ENCODE measurements at regions not wholly inside any gene's neighbourhood (a gene's known extent, or its start where the extent isn't known, plus 50 kb on each side); places are given as distances from the start of the nearest gene placed in this dataset.

DNA sequence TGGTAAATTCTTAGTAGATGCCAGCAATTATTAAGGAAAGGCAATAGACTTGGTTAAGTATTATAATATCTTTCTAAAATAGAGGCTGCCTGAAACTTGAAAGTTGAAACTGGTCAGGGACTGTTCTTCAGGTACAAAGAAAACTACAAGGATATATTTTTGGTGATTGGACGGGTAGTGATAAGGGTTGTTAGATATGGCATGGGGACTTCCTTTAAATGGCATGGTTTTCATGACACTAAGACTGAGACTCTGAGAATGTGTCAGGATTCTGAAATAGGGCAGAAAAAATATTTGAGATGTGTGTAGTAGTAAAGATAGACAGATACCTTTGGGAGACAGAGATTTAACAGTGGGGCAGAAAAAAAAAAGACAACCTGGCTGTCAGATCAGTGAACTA is 108.4 kb upstream of the SLC5A12 start (continued):
- TF ChIP-seq POLR2AphosphoS5 (IDR thresholded peaks at IDR 0.05; ENCODE audit: low read depth, low read length) (no peak), SP1 (IDR thresholded peaks at IDR 0.05; ENCODE audit: low read depth) (no peak)
- TF ChIP-seq, protein P1, sequence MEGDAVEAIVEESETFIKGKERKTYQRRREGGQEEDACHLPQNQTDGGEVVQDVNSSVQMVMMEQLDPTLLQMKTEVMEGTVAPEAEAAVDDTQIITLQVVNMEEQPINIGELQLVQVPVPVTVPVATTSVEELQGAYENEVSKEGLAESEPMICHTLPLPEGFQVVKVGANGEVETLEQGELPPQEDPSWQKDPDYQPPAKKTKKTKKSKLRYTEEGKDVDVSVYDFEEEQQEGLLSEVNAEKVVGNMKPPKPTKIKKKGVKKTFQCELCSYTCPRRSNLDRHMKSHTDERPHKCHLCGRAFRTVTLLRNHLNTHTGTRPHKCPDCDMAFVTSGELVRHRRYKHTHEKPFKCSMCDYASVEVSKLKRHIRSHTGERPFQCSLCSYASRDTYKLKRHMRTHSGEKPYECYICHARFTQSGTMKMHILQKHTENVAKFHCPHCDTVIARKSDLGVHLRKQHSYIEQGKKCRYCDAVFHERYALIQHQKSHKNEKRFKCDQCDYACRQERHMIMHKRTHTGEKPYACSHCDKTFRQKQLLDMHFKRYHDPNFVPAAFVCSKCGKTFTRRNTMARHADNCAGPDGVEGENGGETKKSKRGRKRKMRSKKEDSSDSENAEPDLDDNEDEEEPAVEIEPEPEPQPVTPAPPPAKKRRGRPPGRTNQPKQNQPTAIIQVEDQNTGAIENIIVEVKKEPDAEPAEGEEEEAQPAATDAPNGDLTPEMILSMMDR (IDR thresholded peaks at IDR 0.05 in 2 of 3, conservative IDR thresholded peaks at IDR 0.05 in 1 of 3; ENCODE audit: borderline replicate concordance in 1 of 3, insufficient read depth in 1 of 3, low read depth in 2 of 3, low read length in 2 of 3) = no peak

DNA sequence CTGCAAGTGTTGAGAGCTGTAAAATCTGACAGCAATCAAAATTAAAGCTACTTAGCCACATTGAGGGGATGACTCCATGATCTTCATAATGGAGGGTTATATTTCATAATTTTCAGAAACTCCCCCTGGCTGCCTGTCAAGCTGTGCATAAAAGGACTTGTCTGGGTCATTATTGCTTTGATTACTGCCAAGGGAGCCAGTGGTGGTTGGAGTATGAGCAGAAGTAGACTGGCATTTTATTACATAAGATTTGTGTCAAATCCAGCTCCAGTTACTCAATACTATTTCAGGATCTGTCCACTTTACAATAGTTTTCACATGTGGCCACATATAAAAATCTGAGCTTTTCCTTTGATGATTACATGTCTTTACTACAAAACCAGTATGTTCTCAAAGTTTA is 108.9 kb upstream of the SLC5A12 start:
- Histone ChIP-seq H3K79me2 (ENCODE audit: insufficient read depth, low read length) (no peaks in the 10 kb centered on the region), H3K9ac (ENCODE audit: low read length) (no peak overlapping the region), H3K4me3 (replicated peaks in 1 of 2; ENCODE audit: low read depth in 1 of 2, low read length in 2 of 2) (no peak overlapping the region), H4K20me1 (ENCODE audit: insufficient read depth) (no peaks in the 10 kb centered on the region), H2AFZ (ENCODE audit: low read depth, low read length, poor library complexity, severe bottlenecking) (no peak overlapping the region), H3K4me2 (ENCODE audit: low read length) (no peak overlapping the region), H3K9me3 (ENCODE audit: control insufficient read depth in 1 of 2, insufficient read depth in 1 of 2, low read depth in 1 of 2, low read length in 2 of 2) (no peaks in the 10 kb centered on the region; a peak in 2 of 4 replicates), H3K4me1 (ENCODE audit: control insufficient read depth in 1 of 2, insufficient read depth in 2 of 2, low read length in 2 of 2) (no peaks in the 10 kb centered on the region), H3K27ac (ENCODE audit: low read depth, low read length) (no peak overlapping the region), H3K27me3 (ENCODE audit: insufficient read depth, low read length) (no peaks in the 10 kb centered on the region), H3K9me2 (ENCODE audit: insufficient read depth) (no peaks in the 10 kb centered on the region), H3K36me3 (ENCODE audit: control insufficient read depth in 1 of 2, insufficient read depth in 2 of 2, low read length in 2 of 2) (no peaks in the 10 kb centered on the region; a peak in 1 of 4 replicates)
- ATAC-seq = no peak
- ChIA-PET POLR2A (no interaction called here), RAD21 (ENCODE audit: low non-redundant PET in 1 of 2, low total read pairs in 2 of 2, uncharacterized antibody in 2 of 2, unreplicated experiment in 2 of 2) (no interaction called here), CTCF (no interaction called here)
- intact Hi-C loops (cut with micrococcal nuclease) = no loop called here
- BruUV-seq (replicated peaks) = no TSS peak
- no peak for DNase-seq (ENCODE audit: low read depth, low spot score)
- TF ChIP-seq SP1 (IDR thresholded peaks at IDR 0.05; ENCODE audit: low read depth) (no peak), SIN3A (IDR thresholded peaks at IDR 0.05; ENCODE audit: low read depth) (no peak), EZH2 (IDR thresholded peaks at IDR 0.05) (no peak), ZFX (IDR thresholded peaks at IDR 0.05) (no peak), POLR2A (IDR thresholded peaks at IDR 0.05; ENCODE audit: borderline replicate concordance, extremely low read depth, insufficient read depth, insufficient read length) (no peak), TCF7L2 (IDR thresholded peaks at IDR 0.05; ENCODE audit: borderline replicate concordance, extremely low read depth, insufficient read depth, insufficient read length) (no peak), CEBPB (IDR thresholded peaks at IDR 0.05; ENCODE audit: low read depth) (no peak), POLR2AphosphoS5 (IDR thresholded peaks at IDR 0.05; ENCODE audit: low read depth, low read length) (no peak), SRF (IDR thresholded peaks at IDR 0.05; ENCODE audit: low read depth) (no peak), JUND (IDR thresholded peaks at IDR 0.05) (no peak), RAD21 (IDR thresholded peaks at IDR 0.05; ENCODE audit: low read depth) (no peak), EGR1 (IDR thresholded peaks at IDR 0.05; ENCODE audit: low read depth) (no peak)
- TF ChIP-seq, protein P2, sequence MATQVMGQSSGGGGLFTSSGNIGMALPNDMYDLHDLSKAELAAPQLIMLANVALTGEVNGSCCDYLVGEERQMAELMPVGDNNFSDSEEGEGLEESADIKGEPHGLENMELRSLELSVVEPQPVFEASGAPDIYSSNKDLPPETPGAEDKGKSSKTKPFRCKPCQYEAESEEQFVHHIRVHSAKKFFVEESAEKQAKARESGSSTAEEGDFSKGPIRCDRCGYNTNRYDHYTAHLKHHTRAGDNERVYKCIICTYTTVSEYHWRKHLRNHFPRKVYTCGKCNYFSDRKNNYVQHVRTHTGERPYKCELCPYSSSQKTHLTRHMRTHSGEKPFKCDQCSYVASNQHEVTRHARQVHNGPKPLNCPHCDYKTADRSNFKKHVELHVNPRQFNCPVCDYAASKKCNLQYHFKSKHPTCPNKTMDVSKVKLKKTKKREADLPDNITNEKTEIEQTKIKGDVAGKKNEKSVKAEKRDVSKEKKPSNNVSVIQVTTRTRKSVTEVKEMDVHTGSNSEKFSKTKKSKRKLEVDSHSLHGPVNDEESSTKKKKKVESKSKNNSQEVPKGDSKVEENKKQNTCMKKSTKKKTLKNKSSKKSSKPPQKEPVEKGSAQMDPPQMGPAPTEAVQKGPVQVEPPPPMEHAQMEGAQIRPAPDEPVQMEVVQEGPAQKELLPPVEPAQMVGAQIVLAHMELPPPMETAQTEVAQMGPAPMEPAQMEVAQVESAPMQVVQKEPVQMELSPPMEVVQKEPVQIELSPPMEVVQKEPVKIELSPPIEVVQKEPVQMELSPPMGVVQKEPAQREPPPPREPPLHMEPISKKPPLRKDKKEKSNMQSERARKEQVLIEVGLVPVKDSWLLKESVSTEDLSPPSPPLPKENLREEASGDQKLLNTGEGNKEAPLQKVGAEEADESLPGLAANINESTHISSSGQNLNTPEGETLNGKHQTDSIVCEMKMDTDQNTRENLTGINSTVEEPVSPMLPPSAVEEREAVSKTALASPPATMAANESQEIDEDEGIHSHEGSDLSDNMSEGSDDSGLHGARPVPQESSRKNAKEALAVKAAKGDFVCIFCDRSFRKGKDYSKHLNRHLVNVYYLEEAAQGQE (IDR thresholded peaks at IDR 0.05; ENCODE audit: low read depth) = no peak
- TF ChIP-seq, protein P3, sequence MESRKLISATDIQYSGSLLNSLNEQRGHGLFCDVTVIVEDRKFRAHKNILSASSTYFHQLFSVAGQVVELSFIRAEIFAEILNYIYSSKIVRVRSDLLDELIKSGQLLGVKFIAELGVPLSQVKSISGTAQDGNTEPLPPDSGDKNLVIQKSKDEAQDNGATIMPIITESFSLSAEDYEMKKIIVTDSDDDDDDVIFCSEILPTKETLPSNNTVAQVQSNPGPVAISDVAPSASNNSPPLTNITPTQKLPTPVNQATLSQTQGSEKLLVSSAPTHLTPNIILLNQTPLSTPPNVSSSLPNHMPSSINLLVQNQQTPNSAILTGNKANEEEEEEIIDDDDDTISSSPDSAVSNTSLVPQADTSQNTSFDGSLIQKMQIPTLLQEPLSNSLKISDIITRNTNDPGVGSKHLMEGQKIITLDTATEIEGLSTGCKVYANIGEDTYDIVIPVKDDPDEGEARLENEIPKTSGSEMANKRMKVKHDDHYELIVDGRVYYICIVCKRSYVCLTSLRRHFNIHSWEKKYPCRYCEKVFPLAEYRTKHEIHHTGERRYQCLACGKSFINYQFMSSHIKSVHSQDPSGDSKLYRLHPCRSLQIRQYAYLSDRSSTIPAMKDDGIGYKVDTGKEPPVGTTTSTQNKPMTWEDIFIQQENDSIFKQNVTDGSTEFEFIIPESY (IDR thresholded peaks at IDR 0.05; ENCODE audit: extremely low read depth, insufficient replicate concordance, low read length) = no peak
- TF ChIP-seq, protein P4, sequence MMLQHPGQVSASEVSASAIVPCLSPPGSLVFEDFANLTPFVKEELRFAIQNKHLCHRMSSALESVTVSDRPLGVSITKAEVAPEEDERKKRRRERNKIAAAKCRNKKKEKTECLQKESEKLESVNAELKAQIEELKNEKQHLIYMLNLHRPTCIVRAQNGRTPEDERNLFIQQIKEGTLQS (IDR thresholded peaks at IDR 0.05) = no peak

All from HCT116 (cell line).